NCI-H1105 treated with DMSO at 0.1 percent for 48 hours (cell line): ENCODE measurements at regions not wholly inside any gene's neighbourhood (a gene's known extent, or its start where the extent isn't known, plus 50 kb on each side); places are given as distances from the start of the nearest gene placed in this dataset.

Experiments
- DNase-seq: peaks from one replicate; lab custom pipeline; 2025; lab: John Stamatoyannopoulos, UW

GRCh38 chr5:163622799-163623198 lies 117.4 kb downstream of the MAT2B start:
- no peak for DNase-seq

DNA sequence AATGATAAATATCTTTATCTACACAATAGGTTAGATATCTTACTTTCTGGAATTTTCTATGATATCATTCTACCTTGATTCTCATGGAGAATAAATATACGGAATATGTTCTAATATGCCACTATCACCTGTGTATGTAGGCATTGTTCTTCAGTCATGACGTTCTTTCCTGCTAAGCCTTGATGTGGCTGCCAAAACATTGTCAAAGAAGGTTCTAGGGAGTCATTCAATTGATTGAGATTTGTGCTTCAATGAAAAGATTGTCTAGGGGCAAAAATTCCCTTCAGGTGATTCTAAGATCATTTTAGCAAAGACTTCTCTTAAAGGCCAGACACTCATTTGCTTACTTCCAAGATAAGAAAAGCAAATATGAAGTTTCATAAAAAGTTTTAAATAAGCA lies 118.1 kb downstream of the MAT2B start:
- no peak for DNase-seq

DNA sequence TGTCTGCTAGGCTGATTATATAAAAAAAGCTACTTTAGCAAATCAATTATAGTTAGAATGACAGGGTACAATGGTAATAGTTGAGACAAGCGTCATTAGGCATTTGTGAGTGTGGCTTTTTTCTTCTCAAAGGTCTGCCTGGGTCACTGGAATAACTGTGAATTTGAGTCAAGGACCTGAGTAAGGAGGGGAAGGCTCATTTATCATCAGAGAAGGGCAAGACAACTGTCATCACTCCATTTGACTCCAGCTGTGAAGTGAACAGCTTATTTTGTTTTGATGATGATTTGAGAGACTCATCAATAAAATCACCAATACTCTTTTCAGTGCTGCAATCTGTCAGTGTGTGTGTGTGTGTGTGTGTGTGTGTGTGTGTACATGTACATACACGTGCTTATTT lies 118.6 kb downstream of the MAT2B start:
- DNase-seq = no peak

GRCh38 chr5:163624431-163624830 lies 119.0 kb downstream of the MAT2B start:
- DNase-seq = no peak

DNA sequence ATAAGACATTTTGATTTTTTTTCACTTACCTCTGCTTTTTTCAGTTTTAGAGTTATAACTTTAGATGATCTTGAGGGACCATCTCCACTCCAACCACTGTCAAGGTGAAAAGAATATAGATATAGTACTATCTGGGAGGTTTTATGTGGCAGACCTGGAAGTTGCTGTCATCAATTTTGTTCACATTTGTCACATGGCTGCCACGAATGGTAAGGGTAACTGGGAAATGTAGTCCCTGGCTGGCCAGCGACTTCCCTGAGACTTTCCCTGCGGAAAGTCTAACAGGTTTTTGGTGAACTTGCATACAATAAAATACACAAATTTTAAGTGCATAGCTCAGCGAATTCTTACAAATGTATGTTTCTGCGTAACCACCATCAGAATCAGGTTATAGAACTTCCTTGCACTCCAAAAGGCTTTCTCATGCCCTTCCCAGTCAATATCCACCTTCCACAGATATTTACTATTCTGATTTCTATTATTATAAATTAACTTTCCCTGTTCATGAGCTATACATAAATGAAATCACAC lies 121.5 kb downstream of the MAT2B start:
- DNase-seq = no peak

- no peak for DNase-seq
Measured at GRCh38 chr5:163631856-163632255, 126.4 kb downstream of the MAT2B start.

DNA sequence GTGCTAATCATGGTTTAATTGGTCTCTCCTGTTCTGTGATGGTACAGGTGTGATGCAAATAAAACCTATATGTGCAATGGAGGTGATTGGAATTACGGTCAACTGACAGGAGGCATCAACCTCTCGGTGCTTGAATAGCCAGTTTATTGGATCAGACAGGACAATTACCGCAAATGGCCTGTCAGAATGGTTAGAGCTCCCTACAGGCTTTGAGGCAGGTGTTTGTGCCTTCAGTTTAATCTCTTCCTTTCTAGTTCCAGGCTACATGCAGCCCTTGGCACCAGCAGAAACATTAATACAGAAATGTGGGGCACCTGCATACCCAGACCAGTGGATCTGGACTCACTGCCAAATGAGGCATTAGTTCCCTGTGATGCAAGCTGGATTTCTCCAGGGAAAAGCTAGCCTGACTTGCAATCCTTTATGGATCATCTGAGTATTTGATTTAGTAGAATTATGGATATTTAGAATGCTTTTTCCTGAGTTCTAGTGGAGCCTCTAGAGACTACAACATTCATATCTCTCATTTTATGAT lies 128.6 kb downstream of the MAT2B start:
- DNase-seq = no peak

DNA sequence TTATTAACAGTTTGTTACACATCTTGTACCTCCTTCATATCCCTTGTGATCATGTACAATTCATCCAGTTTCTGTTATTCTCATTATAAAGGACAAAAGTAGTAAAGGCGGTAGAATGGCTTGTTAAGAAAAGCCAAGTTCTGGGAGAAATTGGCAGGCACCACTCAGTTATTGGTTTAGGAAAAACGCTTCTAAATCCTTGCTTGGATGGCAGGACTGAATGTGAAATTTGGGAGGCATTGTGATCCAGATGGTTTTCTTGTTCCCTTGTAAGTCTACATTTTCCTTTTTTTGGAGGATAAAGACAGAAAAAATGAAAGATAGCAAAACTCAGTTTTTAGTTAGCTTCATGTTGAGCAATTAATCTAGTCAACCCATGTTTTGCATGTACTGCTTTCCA lies 130.2 kb downstream of the MAT2B start:
- no peak for DNase-seq

DNA sequence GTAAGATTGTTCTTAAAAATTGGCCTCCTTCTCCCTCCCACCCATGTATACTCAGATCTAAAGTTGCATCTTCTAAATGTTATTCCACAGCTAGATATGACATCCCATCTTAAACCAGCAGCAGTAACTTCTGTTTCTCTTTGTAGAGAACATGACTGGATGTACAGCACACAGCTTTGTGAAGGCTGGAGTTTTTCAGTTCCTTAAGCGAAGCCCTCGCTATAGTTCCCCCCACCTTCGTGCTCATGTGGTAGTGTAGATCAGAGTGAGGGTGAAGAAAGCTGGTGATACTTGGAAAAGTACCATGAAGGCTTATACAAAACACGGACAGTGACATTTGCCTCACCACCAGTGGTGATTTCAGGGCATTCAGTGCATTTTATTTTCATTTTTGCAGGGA lies 137.5 kb downstream of the MAT2B start:
- DNase-seq = no peak

DNA sequence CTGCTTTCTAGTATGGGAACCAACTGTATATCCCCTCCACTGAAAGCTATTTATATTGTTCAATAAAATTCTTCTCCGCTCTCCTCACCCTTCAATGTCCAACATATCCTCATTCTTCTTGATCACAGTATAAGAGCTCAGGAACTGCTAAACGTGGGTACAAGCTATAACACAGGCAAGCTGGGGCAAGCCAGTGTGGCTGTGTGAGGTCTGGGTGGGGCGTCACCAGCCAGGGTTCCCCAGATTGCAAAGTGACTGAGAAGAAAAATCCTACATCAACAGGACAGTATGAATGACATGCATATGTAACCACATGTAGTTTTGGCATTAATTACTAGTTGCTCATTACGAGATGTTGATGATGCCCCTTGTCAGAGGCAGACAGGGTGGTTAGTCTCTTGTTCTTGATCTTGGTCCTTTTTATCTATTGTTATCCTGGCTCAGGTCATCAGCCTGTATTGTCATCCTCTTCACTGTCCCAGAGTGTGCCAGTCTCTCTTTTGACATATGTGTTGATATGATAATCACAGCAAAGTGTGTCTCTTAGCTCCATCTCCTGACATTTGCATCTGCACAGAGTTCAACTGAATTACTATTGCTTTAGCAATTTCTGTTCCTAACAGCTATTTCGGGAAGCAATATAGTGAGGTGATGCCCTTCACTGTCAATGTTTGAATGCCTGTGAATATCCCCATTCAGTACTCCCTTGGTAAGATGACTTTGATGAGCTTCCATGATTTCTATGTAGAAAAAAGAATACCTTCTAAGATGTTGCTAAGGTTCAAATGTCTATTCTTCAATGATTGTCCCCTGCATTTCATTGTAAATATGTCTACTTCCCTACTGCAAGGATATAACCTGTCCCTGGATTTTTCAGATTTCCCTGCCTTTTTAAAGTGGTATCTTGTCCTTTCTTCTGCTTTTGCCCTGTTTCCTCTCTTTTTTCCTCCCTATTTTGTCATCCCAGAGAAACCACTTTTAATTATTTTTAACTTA lies 140.3 kb downstream of the MAT2B start:
- no peak for DNase-seq

- no peak for DNase-seq
Measured at GRCh38 chr5:163649514-163649913, 144.1 kb downstream of the MAT2B start.

DNA sequence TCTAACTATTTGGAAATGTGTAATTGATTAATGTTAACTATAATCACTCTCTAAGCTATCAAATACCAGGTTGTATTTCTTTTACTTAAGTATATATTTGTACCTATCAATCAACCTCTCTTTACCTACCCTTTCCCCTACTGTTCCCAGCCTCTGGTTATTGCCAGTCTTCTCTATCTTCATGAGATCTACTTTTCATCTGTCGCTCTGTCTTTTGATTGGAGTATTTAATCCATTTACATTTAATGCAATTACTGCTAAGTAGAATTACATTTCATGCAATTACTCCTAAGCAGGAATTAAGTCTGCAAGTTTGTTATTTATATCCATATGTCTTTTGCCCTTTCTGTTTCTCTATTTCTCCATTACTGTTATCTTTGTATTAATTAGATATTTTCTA lies 148.1 kb downstream of the MAT2B start:
- no peak for DNase-seq

DNA sequence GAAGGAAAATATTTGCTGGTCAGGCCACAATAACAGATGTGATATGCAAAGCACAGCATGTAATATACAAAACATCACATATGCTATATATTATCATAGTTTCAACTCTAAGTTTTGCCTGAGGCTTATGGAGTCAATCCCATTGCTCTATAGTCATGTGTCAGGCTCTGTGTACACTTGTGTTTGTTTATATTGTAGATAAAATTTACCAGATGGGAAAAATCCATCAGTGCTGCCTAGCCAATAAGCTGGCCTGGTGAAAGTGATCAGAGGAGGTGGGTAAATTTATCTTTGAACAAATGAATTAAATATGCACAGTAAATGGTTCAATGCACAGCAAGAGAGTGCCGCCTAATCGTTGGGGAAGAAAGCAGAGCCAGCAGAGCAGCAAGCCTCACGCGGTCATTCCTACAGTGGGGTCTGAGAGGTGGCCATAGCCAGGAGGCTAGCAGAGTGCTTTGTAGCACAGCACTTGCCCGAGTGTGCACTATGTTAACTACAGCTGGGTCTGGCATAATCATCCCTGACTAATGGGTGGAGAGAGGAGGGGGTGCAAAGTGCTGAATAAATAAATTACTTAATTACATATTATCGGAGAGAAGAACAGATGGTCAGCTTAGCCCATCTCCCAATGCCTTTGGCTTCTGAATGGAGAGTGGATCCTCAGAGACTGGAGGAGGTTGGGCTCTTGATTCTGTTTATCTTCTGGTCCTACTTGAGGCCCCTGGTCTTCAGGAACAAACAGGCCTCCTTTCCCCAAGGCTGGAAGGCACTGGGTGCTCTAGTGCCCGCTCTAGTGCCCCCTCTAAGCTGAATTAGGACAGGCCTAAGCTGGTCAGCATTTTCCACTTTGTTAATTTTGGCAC lies 153.5 kb downstream of the MAT2B start:
- DNase-seq = no peak

DNA sequence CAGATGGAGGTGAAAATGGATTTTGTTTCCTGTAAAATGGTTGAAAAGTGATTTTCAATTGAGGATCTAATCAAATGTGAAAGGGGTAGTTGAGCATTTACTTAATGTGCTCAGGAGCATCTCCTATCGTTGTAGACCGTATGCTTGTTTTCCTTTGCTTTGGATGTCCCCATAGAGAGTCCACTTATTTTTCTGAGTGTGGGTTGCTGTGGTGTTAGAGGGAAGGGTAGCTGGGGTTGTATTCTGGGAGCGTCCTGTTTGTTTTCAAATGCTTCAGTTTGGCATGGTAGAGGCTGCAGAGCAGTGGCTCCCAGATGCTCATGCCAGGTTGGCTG lies 154.1 kb downstream of the MAT2B start:
- DNase-seq = no peak

GRCh38 chr5:163660486-163660885 lies 155.1 kb downstream of the MAT2B start:
- no peak for DNase-seq

DNA sequence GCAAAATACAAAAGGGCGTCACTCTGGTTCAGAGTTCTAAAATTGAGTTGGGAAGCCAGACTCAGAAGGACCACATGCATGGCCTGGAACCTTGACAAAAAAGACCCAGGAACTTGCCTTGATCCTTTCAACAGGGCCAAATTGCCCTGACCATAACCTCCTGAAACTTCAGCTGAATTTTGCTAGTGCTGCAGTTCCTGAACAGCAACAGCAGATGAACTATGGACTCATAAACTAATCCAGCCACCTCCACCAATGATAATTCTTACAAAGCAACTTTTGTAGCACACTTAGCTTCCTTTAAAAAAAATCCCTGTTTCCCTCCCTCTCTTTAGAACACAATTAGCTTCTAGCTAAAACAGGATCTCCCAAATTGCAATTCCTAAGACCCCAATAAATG lies 155.9 kb downstream of the MAT2B start:
- DNase-seq = no peak

DNA sequence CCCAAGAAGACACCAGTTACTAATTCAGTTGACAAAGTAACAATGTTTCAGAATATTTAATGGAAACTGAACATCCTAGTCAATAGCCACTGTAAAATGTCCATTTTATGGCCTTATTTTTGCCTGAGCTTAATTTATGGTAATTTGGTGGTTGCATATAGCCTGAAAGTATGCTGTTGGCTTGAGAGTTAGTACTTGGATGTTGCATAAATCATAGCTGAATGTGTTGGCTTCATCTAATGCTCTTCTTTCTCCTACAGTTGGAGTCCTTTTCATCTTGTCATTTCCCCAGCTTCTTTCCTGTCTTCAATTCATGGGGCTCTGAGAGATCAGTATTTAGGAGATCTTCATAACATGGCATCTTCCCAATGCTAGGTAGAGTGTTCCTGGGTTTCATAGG lies 164.6 kb downstream of the MAT2B start:
- DNase-seq = no peak

DNA sequence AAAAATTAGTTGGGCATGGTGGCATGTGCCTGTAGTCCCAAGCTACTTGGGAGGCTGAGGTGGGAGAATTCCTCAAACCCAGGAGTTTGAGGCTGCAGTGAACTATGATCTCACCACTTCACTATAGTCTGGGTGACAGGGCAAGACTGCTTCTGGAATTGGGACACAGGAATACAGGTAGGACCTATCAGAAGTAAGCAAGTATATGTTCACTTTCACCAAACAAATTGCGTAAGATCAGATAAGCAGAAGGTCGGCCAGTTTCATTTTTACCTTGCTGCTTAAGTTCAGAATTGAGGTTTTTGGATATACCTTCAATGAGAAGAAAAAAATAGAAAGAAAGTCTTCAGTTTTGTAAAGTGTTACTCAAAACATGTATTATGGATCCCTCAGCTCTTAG lies 171.7 kb downstream of the MAT2B start:
- DNase-seq = no peak

DNA sequence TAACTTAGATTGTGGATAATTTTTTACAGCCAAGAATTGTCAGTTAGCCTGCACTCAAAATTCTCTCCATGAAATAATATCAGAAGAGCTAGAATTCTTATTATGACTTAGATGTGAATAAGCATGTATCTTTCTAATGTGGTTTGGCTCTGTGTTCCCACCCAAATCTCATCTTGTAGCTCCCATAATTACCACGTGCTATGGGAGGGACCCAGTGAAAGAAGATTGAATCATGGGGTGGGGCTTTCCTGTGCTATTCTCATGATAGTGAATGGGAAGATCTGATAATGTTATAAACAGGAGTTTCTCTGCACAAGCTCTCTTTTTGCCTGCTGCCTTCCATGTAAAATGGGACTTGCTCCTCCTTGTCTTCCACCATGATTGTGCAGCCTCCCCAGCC lies 176.8 kb downstream of the MAT2B start:
- no peak for DNase-seq

- no peak for DNase-seq
Measured at GRCh38 chr5:163687414-163687813, 182.0 kb downstream of the MAT2B start.

DNA sequence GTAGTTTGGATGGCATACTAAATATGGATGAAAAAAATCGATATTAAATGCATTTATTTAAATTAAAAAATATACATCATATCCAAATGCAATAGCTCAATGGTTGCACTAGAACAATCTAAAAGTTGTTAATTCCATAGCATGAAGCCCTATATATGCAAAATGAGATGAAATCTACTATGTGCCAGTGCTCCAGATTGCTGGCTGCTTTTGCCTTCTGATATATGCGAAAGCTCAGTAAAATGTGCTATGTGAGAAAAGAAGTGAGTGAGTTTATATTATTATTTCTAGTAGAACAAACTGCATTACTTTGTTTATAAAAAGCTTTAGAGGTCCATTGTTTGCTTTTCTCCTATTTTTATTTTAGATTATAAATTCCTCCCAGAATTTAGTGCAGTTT lies 186.7 kb downstream of the MAT2B start:
- no peak for DNase-seq

DNA sequence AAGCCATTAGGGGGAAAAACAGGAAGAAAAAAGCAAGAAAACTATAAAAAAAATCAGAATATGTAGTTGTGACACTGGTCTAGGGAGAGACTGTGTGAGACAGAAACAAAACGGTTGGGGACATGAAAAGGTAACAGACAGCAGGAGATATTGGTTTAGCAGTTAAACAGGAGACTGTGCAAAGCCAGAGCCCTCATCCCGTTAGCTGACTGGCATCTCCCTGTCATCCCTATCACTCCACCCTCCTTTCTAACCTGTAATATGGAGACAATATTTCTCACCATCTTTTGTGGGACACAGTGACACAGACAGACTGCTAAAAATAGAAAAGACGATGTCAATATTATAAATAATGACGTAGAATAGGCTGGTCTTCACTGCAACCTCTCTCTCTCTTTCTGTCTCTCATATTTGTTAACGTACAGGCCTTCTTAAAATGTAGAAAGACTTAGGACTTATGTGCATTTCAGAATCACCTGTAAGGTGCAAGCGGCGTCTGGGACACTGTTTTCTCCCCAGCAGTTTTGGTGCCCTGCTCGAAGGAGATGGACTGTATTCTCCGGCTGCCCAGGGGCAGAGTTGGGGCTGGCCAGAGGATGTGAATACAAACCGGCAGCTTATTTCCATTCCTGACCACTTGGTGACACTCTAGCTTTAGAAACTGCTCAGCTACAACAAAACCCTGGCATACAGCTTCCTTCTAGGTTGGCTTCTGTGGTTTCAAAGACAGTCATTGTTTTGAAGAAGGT lies 190.6 kb downstream of the MAT2B start:
- peak; percentile 45 for DNase-seq
